ENCODE measurements at regions not wholly inside any gene's neighbourhood (a gene's known extent, or its start where the extent isn't known, plus 50 kb on each side); places are given as distances from the start of the nearest gene placed in this dataset.

DNA sequence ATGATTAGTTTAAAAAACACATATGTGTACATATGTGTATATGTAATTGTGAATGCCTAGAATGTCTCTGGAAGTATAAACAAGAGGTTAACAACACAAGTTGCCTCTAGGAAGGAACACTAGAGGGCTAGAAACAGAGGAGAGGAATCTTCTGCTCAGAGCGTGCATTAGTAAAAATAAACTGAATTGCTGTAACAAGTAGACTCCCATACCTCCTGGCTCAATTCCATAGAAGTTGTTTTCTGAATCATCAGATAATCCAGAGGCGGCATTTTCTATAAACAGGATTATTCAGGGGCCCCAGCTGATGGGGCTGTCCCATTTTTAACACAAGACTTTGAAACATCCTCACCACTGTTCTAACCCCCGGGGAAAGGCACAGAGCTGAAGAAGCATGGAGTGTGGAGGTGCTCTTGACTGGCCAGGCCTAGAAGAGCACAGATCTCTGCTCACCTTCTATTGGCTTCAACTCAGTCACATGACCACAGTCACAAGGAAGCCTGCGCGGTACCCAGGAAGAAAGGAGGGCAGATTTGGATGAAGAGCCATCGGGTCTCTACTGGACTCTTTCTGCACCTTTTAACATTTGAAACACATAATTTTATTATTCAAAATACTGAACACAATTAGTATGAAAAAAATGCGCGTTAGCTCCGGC lies 145.7 kb downstream of the TLE3 start:
- DNase-seq (ENCODE audit: low spot score) = peak; percentile 12

GRCh38 chr15:69953051-69953450 lies 144.7 kb downstream of the TLE3 start:
- DNase-seq (ENCODE audit: low spot score) = peak; percentile 2

- DNase-seq (ENCODE audit: low spot score) = no peak
Measured at GRCh38 chr15:69953816-69954215, 143.9 kb downstream of the TLE3 start.

- peak; percentile 12 for DNase-seq (ENCODE audit: low spot score)
Measured at GRCh38 chr15:69954666-69955065, 143.1 kb downstream of the TLE3 start.

DNA sequence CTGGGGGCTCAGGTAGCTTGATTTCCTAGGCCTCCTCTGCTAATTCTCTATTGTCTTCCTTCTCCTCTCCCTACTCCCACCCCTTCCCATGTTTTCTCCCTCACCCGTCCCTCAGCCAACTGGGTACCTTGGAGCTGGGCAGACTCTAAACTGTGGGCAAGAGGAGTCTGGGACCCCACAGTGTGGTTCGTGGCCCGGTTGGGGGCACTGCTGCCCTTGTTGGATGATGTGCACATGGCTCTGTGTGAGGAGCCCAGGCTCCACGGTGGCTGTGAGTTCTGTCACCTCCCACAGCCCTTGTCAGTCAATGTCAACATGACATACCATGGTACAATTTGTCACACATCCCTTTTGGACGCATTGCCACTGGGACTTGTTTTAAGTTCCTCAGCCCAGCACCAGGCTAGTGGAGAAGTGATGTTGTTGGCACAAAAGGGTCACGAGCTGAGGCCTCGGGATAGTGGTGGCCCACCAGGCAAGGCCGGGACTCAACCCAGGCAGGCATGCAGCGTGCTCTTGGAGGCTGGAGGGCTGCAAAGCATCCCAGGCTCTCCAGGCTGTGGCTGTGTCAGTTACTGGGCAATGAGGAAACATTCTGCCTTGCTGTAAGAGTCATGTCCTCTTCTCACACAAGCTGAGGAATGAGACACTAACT lies 142.3 kb downstream of the TLE3 start:
- DNase-seq (ENCODE audit: low spot score) = peak; percentile 17

GRCh38 chr15:69956417-69956816 lies 141.3 kb downstream of the TLE3 start:
- DNase-seq (ENCODE audit: low spot score) = peak; percentile 19

GRCh38 chr15:69957175-69957574 lies 140.5 kb downstream of the TLE3 start:
- DNase-seq (ENCODE audit: low spot score) = peak; percentile 7

DNA sequence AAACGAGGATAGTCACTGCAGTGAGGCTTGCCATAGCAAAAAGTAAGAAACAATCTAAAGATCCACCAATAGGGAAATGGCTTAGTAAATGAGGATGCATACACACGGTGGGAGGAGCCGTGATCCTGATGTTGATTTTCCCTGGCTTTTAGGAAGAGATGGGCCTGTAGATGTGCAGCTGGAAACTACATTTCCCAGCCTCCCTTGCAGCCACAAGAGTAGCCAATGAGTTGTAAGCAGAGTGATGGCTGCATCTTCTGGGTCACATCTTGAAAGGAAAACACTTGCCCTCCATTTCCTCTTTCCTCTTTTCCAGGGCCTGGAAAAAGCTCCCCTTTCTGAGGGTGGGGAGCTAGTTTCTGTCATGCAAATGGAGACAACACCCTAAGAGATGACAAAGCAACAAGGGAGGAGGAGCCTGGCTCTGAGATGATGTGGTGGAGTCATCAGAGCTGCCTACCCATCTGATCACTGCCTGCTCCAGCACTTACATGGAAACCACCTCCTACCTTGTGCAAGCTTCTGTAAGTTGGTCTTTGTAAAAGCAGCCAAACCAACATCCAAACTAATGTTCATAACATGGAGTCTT lies 139.1 kb downstream of the TLE3 start:
- peak; percentile 9 for DNase-seq (ENCODE audit: low spot score)

GRCh38 chr15:69962561-69962960 lies 135.2 kb downstream of the TLE3 start:
- no peak for DNase-seq (ENCODE audit: low spot score)

GRCh38 chr15:69963385-69963784 lies 134.3 kb downstream of the TLE3 start:
- DNase-seq (ENCODE audit: low spot score) = no peak

GRCh38 chr15:69971771-69972170 lies 125.9 kb downstream of the TLE3 start:
- no peak for DNase-seq (ENCODE audit: low spot score)

DNA sequence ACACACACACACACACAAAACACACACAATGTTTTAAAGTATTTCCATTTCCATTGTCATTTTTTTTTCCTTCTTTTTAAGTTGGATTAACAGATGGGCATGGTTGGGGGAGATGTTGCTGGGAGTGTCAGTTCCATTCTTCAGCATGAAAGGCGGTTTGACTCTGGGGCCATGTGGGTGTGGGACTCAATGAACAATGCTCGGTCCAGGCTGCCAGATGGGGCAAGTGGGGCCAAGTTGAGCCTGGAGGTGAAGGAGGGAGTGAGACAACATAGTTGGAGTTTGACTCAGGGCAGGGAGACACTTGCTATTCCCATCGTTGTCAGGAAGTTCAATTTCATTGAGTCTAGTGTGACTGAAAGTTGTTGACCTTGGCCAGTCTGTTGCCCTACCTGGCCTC lies 125.3 kb downstream of the TLE3 start:
- DNase-seq (ENCODE audit: low spot score) = no peak

GRCh38 chr15:69973102-69973714 lies 124.5 kb downstream of the TLE3 start:
- DNase-seq (ENCODE audit: low spot score) = no peak

DNA sequence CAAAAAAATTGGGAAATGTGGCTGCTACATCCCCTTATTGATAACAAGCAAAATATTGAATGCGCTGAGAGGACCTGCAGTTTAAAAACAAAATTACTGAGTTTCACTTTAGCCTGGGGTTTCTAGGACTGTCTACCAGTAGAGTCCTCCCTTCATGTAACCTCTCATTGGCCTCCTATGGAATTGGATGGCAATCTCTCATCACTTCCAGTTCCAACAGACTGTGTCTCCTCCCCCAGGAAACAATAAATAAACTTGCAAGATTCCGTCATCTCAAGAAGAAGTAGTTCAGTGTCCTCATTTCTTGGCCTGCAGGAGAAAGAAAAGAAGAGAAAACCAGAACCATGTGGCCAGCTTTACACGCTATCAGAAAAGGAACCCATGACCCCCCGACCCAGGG lies 123.8 kb downstream of the TLE3 start:
- DNase-seq (ENCODE audit: low spot score) = no peak

GRCh38 chr15:69974321-69974720 lies 123.4 kb downstream of the TLE3 start:
- no peak for DNase-seq (ENCODE audit: low spot score)

DNA sequence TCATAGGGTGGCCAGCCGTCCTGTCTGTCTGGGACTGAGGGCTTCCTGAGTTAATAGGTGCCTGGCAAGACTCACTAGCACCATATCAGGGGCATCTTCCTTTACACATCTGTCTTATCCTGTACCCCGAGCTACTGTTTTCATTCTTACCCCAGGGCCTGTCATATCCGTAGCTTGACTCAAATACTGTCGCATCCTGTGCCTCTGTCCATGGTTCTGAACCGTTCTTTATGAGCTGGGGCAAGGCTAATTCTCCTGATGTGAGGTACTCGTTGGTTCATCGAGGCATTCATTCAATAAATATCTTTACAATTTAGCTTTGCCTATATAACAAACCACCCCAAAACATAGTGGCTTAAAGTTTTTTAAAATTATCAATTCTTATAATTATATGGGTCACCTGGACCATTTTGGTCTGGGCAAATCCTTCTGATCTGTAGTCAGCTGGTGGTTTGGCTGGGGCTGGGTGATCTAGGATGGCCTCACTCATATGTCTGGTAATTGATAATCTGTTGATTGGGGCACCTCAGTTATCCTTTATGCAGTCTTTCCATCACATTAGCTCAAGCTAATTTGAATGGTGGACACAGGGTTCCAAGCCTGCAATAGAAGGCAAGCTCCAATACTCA lies 121.2 kb downstream of the TLE3 start:
- DNase-seq (ENCODE audit: low spot score) = no peak

DNA sequence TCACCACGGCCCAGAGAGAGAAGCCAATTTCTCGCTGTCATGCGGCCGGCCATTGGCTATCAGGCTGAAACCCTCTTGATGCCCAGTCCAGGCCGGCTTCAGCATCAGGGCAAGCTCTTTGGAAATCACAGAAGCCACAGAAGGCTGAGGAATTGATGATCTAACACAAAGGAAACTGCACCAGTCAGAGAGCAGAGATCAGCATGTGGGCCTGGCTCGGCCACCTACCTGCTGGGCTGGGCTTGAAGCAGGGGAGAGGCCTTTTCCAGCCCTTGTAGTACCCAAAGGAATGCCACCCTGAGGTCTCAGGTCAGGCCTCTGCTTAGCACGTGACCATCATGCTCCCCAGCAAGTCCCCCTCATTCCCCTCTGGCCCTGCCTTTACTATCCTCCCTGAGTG lies 119.1 kb downstream of the TLE3 start:
- no peak for DNase-seq (ENCODE audit: low spot score)

GRCh38 chr15:69979262-69979661 lies 118.5 kb downstream of the TLE3 start:
- no peak for DNase-seq (ENCODE audit: low spot score)

GRCh38 chr15:69979783-69980182 lies 117.9 kb downstream of the TLE3 start:
- DNase-seq (ENCODE audit: low spot score) = no peak

DNA sequence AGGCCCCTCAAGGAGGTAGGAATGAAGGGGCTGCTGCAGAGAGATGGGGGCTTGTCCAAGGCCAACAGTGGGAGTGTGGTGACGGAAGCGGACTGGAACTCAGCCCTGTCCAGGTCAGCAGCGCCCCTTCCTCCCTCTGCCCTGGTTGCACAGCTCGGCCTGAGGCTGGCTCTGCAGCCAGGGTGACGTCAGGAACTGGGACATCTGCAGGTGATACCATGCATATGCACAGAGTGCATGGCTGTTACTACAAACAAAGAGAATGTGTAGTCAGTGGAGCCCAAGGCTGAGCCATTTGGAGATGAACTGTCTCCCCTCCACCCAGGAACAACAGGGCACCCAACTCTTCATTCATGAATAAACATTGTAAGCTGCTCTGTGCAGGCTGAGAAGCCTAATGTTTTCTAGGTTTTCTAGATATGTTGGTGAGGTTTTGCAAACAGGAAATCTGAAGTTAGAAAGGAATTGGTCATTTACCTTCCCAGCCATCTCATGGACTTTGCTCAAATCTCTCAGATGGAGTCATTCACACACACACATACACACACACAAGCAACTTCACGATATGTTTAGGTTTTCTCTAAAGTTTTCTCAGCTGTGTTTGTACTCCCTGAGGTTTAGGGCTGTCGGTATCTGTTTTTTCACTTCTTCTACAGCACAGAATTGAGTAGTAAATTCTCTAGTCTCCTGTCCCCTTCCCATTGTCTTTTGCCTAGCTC lies 117.2 kb downstream of the TLE3 start:
- no peak for DNase-seq (ENCODE audit: low spot score)

DNA sequence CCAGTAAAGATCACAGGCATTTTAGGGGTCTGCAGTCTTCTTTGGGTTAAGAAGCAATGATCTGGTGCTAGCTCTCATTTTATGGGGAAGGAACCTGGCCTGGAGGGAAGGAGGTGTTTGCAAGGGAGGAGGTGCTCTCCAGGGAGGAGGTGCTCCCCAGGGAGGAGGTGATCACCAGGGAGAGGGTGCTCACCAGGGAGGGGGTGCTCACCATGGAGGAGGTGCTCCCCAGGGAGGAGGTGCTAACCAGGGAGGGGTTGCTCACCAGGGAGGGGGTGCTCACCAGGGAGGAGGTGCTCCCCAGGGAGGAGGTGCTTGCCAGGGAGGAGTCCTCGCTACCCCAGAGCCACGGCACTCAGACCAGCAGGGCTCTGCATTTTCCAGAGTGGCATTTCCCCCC lies 115.7 kb downstream of the TLE3 start:
- no peak for DNase-seq (ENCODE audit: low spot score)

Data from ureter (tissue), 1 donor.